RWPE2 (cell line): ENCODE measurements at regions not wholly inside any gene's neighbourhood (a gene's known extent, or its start where the extent isn't known, plus 50 kb on each side); places are given as distances from the start of the nearest gene placed in this dataset.

Experiments used
- ATAC-seq: fragments of 200-7000 bp; cut with Tn5 transposase; 3 replicates; pipeline ENCODE4 v1.9.1; 2021; ENCODE audit warnings: low read depth
- DNase-seq: peaks from one replicate; pipeline ENCODE4 v3.0.0-alpha.2; 2020; ENCODE audit warnings: low spot score
- H3K27ac ChIP-seq: fragments of 450-650 bp; 2 replicates; pipeline ENCODE4 v1.5.1; 2017; ENCODE audit warnings: mild to moderate bottlenecking; ENCODE audit not compliant: poor library complexity, severe bottlenecking
- H3K27me3 ChIP-seq: fragments of 250-450 bp; sonication (Bioruptor Pico); 2 replicates; pipeline ENCODE4 v1.5.1; 2021; ENCODE audit warnings: mild to moderate bottlenecking, moderate library complexity; ENCODE audit not compliant: insufficient read depth, poor library complexity, severe bottlenecking
- H3K36me3 ChIP-seq: fragments of 250-450 bp; sonication (Bioruptor Pico); 2 replicates; pipeline ENCODE4 v1.5.1; 2020; ENCODE audit warnings: low read depth, mild to moderate bottlenecking, moderate library complexity
- H3K4me1 ChIP-seq: fragments of 250-450 bp; sonication (Bioruptor Pico); 2 replicates; pipeline ENCODE4 v1.5.1; 2021; ENCODE audit warnings: mild to moderate bottlenecking, moderate library complexity; ENCODE audit not compliant: insufficient read depth, poor library complexity, severe bottlenecking
- H3K4me3 ChIP-seq: fragments of 250-450 bp; sonication (Bioruptor Pico); 2 replicates; pipeline ENCODE4 v1.5.1; 2021; ENCODE audit warnings: mild to moderate bottlenecking, moderate library complexity; ENCODE audit not compliant: severe bottlenecking
- H3K9me3 ChIP-seq: fragments of 250-450 bp; sonication (Bioruptor Pico); 2 replicates; pipeline ENCODE4 v1.5.1; 2021; ENCODE audit warnings: mild to moderate bottlenecking, moderate library complexity; ENCODE audit not compliant: severe bottlenecking
- TF ChIP-seq, protein P1 (sequence below): fragments of 450-650 bp; IDR thresholded peaks from one replicate; pipeline ENCODE4 v1.5.1; 2017; ENCODE audit warnings: mild to moderate bottlenecking, moderate library complexity; ENCODE audit not compliant: poor library complexity, severe bottlenecking

- Histone ChIP-seq H3K4me3 (no peak overlapping the region), H3K36me3 (no peaks in the 10 kb centered on the region), H3K4me1 (peaks cover 6% of the 10 kb centered on the region), H3K27ac (no peak overlapping the region), H3K9me3 (no peaks in the 10 kb centered on the region), H3K27me3 (no peaks in the 10 kb centered on the region)
- ATAC-seq: peak; percentile 46; the same call in 2 of the 3 replicates
- TF ChIP-seq, protein P1, sequence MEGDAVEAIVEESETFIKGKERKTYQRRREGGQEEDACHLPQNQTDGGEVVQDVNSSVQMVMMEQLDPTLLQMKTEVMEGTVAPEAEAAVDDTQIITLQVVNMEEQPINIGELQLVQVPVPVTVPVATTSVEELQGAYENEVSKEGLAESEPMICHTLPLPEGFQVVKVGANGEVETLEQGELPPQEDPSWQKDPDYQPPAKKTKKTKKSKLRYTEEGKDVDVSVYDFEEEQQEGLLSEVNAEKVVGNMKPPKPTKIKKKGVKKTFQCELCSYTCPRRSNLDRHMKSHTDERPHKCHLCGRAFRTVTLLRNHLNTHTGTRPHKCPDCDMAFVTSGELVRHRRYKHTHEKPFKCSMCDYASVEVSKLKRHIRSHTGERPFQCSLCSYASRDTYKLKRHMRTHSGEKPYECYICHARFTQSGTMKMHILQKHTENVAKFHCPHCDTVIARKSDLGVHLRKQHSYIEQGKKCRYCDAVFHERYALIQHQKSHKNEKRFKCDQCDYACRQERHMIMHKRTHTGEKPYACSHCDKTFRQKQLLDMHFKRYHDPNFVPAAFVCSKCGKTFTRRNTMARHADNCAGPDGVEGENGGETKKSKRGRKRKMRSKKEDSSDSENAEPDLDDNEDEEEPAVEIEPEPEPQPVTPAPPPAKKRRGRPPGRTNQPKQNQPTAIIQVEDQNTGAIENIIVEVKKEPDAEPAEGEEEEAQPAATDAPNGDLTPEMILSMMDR: no peak
- no peak for DNase-seq
Observed at GRCh38 chr4:13912966-13913365, 285.4 kb upstream of the BOD1L1 start.

DNA sequence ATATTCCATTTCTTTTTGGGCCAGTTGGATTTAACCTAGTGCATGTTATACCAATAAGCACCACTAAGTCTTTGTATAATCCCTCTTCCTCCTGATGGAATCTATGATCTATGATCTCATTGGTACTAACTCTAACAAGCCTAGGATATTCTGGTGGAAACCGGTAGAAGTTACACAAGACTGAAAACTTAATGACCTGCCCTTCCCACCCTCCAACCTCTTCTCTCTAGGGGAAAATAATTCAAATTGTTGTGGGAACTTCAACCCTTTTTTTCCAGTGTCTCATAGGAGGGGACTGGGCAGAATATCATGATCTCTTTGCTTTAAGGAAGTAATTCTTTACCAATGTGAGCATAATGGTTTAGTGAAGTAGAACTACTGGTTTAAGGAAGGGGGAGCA, 289.5 kb upstream of the BOD1L1 start:
- H3K27me3 ChIP-seq: no peaks in the 10 kb centered on the region
- no peak overlapping the region for H3K4me3 ChIP-seq
- DNase-seq (no peak), ATAC-seq (no peak)
- no peaks in the 10 kb centered on the region for H3K36me3 ChIP-seq
- H3K9me3 ChIP-seq: no peaks in the 10 kb centered on the region
- peaks cover 27% of the 10 kb centered on the region for H3K4me1 ChIP-seq
- no peak overlapping the region for H3K27ac ChIP-seq
- TF ChIP-seq, protein P1: no peak

- ATAC-seq: peak; percentile 37
- no peak overlapping the region for H3K4me3 ChIP-seq
- no peaks in the 10 kb centered on the region for H3K9me3 ChIP-seq
- no peaks in the 10 kb centered on the region for H3K27me3 ChIP-seq
- peak overlapping the region; percentile 92 for H3K27ac ChIP-seq
- H3K4me1 ChIP-seq: peaks cover 27% of the 10 kb centered on the region
- H3K36me3 ChIP-seq: no peaks in the 10 kb centered on the region
- DNase-seq: no peak
- TF ChIP-seq, protein P1: no peak
Observed at GRCh38 chr4:13918110-13918509, 290.6 kb upstream of the BOD1L1 start.

- ATAC-seq (no peak), DNase-seq (no peak)
- TF ChIP-seq, protein P1: no peak
- Histone ChIP-seq H3K27me3 (no peaks in the 10 kb centered on the region), H3K27ac (peak overlapping the region; percentile 92), H3K4me1 (peaks cover 27% of the 10 kb centered on the region), H3K9me3 (no peaks in the 10 kb centered on the region), H3K36me3 (no peaks in the 10 kb centered on the region), H3K4me3 (no peak overlapping the region)
Observed at GRCh38 chr4:13918991-13919441, 291.5 kb upstream of the BOD1L1 start.

DNA sequence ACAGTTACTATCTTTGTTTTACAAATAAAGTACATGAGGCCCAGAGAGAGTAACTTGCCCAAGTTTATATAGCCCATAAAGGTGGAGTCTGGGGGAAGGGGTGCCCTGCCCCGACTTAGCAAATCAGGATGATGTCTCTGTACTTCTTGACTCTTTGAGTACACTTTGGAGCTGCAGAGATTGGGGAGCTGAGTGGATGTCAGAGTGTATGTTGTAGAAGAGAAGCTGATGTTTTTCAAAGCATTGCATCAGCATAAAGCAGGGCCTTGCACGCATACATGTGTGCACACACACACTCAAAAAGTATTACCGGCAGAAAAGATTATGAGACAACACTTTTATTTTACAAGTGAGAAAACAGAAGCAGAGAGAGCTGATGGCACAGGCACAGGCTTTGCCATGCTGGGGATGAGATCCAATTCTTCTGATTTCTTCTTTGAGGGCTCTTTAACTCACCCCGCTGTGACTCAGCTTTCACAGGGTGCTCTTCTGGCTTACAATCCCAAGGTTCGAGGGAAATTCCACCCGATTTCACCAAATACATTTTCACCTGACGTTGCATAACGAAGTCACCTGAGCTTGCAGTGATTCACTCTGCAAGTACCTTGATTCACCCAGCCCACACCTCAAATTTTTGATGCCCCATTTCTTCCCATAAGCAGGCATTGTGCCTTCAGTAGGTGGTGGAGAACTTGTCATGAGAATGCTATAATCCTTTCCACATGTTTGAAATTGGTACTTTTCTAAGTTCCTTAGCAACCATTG, 292.8 kb upstream of the BOD1L1 start:
- Histone ChIP-seq H3K9me3 (no peaks in the 10 kb centered on the region), H3K27me3 (no peaks in the 10 kb centered on the region), H3K27ac (peak overlapping the region; percentile 92), H3K4me1 (peaks cover 27% of the 10 kb centered on the region), H3K36me3 (no peaks in the 10 kb centered on the region), H3K4me3 (no peak overlapping the region)
- peak; percentile 73 for DNase-seq
- ATAC-seq: peak; percentile 74
- TF ChIP-seq, protein P1: no peak
